Dedifferentiated amniotic fluid mesenchymal stem cell (primary cell): ENCODE measurements at regions not wholly inside any gene's neighbourhood (a gene's known extent, or its start where the extent isn't known, plus 50 kb on each side); places are given as distances from the start of the nearest gene placed in this dataset.

Experiments used
- DNase-seq: peaks from one replicate; pipeline ENCODE4 v3.0.0-alpha.2; 2016; ENCODE audit errors: extremely low spot score

DNA sequence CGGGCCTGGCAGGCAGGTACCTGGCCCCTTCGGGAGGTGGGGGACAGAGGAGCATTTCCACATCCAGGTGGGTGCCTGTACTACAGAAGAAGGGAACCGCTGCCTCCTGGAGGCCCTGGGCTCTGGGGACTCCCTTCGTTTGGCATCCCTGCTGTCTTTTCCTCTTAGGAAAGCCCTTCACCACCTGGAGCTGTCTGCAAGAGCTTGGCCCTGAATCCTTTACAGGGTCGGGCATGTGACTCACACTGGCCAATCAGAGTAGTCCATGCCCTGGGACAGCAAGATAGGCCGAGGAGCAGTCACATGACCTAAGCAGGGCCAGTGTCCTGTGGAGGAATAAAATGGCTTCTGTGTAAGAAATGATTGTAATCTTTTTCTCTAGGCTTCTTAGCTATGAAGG lies 224.9 kb downstream of the ANKRD60 start:
- DNase-seq = no peak

DNA sequence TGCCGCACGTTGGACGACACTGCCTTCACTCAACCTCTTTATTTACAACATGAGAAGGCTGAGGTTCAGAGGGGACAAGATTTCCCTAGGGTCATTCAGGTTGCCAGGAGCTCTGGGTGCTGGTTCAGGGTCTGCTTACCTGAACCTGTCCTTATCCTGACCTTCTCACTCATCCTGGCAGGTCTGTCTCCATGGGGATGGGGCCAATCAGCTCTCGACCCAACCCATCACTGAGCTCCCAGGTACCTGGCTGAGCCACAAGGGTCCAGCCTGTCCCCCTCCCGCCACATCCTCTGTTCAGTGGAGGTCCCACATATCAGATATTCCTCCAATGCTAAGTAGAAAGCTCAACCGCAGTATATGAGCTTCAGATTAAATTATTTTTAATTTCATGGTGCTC lies 225.6 kb downstream of the ANKRD60 start:
- no peak for DNase-seq

DNA sequence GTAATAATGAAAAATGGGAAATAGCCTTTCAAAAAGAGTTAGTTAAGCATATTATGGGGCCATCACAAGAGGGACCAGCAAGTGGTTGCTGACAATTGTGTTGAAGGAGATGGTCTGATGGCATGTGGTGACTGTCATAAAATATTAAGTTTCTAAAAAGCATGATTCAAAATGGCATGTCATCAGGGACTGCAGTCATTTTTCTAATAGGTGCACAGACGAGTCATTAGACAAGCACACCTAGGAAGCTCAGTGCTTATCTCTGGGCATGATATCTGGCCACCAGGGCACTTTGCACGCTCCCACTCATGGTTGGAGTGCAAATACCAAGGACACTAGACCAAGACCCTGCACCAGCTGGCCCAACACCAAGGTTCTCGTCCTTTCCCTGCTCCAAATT lies 226.5 kb downstream of the ANKRD60 start:
- DNase-seq = no peak

DNA sequence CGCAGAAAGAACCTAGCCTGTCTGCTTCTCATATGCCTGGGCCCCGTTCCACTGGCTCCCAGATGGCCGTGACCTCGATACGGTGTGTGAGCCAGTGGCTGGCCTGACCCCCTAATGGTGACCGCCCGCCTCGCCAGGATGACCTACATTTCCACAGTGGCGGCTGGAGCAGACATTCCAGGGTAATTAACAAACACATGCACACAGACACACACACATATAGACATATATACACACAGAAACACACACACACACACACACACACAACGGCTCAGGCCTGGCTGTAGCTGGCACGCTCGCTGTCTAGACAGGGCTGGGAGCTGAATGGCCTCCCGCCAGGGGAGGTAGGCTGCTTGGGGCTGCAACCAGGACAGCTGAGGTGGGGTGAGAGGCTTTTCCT lies 227.1 kb downstream of the ANKRD60 start:
- no peak for DNase-seq

DNA sequence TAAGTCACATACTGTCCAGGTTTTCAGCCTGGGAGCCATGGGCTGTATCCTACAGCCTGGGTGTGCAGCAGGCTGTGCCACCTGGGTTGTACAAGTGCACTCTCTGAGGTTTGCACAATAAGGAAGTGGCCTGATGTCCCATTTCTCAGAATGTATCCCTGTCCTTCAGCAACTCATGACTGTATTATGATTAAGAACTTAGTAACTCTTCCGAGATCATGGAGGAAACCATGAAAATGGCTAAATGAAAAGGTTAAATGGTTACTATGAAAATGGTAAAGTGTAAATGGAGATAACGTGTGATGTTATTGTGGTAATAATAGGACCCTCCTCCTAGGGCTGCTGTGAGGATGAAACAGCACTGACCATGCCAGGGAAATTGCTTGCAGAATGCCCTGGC lies 227.6 kb downstream of the ANKRD60 start:
- no peak for DNase-seq

DNA sequence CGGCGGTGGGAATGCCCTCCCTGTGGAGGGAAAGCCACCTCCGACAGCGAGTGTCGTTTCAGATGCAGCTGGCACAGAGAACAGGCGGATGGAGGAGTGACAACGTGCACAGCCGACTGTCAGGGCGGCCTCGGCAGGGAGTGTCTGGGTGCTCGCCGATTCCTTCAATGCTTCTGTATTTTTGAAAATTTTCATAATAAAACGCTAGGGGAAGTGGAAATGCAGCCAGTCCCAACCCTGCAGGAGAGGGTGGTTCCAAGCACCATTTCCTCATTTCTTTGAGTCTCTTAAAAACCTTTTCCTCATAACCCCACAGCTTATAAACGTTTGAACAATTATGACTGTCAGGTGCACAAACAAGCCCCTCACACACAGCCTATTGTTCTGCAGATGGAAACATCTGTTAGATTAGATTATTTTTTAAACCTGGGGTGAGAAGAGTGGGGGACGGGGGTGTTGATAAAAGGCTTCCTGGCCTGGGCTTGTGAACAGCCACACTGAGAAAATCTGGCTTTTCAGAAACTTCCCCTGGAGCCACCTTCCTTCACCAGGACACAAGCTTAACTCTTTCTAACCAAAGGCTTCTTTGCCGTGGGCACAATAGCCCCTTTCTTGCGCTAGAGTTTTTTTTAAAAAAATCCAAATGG lies 228.9 kb downstream of the ANKRD60 start:
- DNase-seq = no peak

DNA sequence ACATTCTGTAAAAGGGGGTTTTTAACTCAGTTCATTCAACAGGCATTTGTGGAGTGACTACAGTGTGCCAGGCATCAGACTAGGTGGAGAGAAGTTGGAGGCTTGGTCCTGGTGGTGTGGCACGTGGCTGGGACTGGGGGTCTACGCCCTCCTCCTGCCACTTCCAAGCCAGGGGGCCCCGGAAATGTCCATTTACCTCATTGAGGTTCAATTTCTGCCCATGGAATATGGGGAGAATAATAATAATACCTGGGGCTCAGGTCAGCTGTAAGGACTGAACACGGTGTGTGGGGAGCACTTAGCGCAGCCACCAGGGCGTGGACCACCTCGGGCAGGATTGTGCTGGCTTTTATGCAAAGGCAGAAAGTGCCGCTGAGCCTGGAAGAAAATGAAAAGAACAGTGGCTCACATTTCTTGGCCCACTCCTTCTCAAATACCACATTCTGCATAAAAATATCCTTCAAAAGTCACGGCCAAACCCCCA lies 229.4 kb downstream of the ANKRD60 start:
- DNase-seq = no peak

DNA sequence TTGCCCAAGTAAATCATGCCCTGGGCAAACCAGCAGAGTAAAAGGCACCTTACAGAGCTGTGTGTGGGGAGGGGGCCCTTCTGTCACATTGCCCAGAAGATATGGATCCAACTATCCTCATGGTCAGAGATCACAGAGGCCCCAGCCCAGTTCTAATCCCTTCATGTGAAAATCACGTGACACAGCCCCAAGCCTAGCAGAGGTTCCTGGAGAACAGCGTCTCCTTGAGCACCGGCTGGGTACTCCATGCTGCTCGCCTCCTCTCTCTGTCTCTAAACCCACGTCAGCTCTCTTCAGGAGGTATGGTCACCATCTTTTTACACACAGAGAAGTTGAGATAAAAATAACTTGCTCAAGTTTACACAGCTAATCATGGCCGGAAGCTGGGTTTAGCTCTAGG lies 230.2 kb downstream of the ANKRD60 start:
- DNase-seq = no peak

DNA sequence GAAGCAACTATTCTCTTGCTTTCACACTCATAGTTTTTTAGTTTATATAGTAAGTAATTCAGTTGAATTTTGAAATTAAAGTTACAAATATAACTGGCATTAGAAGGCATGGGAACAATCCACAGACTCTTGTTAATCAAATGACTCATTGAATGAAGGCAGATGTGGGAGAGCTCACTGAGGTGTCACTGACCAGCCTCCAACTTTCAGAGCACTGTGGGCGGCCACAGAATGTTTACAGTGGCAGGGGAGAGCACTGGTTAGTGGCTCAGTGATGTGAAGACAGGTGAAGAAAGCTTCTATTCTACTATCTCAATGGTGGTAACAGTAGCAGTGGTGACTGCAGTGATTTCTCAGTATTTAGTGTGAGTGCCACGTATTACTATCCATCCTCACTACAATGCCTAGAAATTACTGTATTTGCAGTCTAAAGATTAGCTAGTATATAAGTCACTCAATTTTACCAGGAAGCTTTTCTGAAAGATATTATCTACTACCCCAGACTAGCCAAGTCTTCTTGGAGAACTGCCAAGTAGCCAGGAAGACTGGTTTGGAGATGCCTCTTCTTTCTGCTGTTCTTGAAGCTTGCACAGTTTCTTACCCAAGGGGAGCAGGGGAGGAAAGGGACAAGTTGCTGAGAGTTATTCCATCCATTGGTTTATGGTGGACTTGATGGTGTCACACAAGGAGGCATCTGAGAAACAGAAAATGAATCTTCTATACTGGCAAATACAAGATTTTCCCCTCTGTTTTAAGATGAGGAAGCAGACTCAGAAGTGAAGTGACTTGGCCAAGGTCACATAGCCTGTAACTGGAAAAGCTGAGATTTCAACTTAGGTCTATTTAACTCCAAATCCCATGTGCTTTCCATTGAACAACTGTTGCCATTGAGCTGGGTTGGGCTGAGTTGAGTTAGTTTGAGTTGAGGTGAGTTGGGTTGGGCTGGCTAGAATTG lies 231.2 kb downstream of the ANKRD60 start:
- DNase-seq = no peak

DNA sequence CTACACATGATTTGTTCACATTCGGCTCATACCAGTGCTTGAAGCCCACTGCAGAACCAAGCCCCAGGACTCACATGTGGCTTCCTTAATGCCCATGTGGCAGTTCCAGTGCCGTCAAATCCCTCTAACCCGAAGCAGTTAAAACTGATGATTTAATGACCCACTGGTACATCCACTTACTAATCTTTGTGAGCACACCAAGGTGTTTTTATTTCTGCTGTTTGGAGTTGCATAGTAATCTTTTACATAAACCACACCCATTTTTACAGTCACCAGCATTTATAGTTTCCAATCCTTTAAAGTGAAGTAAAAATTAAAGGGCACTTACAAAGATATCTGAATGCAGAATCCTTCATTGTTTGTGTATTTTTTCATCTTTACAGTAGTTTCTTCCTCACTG lies 232.0 kb downstream of the ANKRD60 start:
- no peak for DNase-seq

DNA sequence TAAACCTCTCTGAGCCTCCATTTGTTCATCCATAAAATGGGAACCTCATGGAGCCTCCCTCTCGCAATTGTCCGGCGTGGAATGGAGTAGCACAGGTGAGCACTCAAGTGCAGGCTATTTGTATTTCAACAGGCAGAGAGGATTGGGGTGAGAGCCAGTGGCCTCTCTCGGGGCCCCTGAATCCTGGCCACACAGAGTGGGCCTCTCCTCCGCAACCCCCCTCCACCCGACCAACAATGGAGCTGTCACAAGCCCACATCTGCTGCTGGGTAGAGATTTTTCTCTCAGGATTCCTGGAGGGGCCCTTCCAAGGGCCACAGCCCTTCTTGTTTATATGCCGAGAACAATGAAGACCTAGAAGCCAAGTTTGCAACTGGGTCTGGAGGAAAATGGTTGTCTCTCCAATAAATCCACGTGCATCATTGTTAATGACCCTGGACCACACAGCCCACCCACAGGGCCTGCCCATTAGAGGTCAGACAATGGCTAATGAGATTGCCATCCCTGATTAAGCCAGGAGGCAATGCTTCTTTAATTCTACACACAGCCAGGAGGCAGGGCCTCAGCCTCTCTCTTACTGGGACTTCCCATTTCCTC lies 233.0 kb downstream of the ANKRD60 start:
- DNase-seq = no peak

DNA sequence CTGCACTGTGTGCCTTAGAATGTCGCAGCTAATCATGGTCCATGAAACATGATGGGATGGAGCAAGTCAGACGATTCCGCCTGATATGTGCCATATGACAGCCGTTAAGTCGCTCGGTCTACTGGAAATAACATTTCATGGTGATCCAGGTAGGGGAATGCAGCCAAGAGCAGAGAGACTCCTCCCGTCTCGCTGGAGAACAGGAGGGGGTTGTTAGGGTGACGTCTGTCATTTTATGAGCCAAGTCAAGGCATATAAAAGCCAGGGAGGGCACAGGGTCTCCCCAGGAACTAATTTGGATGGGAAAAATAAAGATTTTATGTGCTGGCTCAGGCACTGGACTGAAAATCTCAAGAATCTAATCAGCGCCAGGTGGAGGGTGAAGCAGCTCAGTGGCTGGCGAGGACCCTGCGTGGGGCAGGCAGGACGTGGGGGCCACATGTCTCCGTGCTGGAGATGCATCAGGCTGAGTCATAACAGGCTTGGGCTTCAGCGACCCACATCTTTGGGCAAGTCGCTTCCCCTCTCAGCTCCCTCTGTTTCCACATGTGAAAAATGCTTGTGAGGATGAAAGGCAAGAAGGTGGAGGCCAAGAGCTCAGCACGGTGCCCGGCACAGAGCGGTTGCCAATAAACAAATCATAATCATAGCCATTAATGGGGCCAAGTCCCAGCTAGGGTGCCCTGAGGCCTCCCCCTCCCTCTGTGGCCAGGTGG lies 234.6 kb downstream of the ANKRD60 start:
- DNase-seq = no peak

DNA sequence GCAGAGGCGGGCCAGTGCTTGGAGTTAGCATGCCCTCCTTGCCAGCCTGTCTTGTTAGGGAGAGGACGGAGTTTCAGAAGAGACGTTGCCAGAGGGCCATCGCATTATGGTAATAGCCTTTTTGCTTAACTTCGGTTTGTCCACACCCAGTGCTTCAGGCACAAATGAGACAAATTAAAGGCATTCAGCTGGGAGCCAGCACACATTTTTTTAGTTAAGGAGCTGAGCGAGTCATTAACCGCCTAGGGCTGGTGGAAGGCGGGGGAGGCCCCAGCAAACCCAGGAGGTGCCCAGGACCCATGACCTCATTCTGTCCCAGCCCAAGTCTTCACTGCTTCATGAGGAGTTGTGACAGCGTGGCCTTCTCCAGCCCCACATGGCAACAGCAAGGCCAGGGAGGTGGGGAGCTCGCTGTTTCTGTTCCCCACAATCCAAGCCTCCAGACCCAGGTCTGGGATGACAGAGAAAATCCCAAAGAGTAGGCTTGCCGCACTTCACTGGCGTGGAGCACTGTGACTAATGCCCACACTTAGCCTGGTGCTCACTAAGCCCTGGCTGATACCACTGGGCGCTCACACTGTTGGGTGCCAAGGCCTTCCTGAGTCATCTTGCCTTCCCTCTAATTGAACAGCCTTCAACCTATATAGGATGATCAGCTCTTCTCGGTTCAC lies 237.1 kb downstream of the ANKRD60 start:
- DNase-seq = peak; percentile 88

DNA sequence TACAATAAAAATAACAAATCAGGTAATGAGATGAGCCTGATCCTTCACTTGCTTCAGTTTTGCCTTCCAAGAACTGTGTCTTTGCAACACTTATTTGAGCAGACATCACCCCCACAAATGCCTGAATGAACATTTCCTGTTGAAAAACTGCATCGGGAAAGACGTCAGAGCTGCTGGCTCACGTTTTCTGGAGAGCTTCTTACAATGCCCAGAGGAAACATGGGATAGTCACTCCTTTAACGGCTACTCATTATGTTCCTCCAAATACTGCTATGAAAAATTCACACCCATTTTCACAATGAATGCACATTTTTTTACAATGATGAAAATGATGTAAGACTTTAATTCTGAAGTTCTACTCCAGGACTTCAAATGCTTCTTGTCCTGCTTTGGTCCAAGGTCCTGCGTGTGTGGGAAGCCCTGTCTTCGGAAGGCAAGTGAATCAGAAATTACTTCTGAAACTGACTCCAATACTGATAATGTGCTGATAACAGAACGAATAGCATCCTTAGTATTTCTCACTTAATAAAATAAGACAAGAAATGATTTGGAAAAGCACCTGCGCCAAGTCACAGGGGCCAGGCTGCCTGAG lies 238.0 kb downstream of the ANKRD60 start:
- DNase-seq = peak; percentile 45

DNA sequence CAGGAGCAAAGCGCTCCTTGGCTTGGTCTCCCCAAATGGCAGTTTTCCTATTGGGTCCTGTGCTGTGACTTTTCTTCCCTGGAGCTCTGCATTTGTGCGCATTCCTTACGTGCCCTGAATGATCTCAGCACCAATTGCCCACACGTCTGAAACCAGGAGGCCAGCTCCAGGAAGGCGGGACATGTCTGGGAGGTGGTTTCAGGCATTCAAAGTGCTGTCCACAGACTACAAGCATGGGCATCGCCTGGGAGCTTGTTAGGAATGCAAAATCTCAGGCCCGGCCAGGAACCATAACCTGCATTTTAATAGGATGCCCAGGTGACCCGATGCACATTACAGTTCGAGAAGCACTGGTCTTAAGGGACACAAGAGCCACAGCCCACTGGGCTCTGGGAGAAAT lies 239.6 kb downstream of the ANKRD60 start:
- DNase-seq = no peak

DNA sequence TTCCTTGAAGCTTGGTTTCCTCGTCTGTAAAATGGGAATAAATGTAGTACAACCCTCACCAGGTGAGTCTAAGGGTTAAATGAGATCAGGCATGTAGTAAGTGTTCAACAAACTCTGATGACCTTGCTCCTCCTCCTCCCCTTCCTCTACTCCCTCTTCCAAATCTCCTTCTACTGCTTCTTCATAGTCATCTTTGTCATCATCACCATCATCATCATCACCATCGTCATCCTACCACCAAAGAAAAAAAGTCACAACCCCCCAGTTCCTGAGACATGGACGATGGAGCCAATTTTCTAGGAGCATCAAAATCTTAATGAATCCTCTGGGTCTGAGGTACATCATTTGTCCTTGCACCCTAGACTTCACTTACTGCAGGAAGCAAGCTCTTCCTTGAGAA lies 240.0 kb downstream of the ANKRD60 start:
- DNase-seq = no peak

DNA sequence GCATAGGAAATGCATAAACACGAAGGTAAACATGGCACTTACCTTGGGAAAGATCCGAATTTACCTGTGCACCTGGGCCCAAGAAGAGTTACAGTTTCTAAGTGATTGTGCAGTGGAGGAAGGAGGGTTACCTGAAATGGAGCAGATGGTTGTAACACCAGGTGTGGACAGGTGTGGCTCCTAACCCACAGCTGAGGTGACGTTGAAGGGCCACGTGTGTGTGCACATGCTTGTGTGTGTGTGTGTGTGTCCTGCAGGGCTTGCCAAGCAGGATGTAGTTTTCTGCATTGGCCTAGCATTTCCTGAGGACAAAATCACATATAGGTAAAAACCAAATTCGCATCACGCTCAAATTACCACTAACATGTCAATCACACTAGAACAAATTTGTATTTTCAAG lies 240.8 kb downstream of the ANKRD60 start:
- no peak for DNase-seq

DNA sequence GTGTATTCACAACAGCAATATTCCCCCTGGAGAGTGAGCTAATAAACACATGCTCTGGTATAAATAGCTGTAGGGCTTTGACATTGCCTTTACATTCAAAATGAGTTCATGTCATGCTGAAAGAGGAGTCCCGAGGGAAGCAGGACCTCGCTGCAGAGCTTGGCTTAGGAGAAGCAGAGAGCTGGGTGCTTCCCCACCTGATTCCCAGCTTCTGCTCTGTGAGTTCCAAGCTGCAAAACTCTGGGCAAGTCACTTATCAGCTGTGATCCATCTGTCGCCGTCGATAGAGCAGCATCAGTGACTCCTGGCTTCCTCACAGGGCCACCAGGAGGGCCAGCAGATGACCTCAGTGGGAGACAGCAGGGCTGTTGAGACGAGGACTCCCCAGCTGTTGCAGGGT lies 241.8 kb downstream of the ANKRD60 start:
- no peak for DNase-seq

DNA sequence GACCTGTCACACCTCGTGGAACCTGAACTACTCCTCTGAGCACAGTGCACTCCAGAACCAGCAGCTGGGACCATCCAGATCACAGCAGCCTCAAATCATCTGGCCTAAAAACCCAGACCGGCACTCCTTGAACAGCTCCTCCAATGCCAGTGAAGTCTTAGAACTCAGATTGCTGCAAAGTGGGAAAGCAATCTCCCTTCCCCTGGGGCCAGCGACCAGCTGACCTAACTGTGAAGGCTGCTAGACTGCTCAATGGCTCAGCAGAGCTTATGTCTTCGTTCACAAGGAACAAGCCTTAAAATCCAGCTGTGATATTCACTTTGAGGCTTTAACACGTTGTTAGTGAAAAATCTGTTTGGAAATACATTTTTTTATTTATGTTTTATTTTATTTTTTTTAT lies 243.2 kb downstream of the ANKRD60 start:
- DNase-seq = no peak

DNA sequence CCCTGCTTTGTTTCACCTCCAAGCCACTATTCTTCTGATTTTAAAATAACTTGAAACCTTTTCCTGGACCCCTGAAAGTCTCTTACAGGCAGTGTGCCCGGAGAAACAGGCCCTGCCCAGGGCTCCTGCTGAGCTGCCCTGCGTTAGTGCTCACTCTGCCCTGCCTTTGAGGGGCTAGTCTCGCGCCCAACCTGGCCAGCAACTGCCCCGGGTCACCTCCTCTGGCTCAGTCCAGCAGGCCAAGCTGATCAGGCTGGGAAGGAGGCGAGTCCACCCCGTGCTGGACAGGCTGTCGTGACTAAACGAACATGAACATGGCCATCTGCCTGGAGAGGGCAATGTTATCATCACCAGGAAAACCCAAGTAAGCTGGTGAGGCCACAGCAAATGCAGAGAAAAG lies 245.4 kb downstream of the ANKRD60 start:
- no peak for DNase-seq

DNA sequence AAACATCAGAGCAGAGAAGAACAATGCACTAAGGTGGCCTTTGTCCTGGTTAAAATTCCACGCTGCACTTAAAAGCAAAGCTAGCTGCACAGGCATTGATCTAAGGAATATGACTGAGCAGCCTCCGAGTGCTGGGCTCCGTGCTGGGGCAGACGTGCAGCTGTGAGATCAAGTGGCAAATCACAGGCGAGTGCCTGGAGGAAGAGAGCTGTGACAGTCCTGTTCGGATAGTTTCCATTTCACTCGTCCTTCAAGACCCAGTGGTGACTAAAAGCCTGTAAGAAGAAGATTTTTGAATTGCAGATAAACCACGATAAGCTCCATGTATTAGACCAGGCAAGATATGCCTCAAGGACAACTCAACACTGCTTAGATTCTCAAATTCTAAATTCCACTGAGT lies 247.9 kb downstream of the ANKRD60 start:
- no peak for DNase-seq
